Activated CD4-positive, alpha-beta T cell treated with anti-CD3 and anti-CD28 coated beads, Interleukin-2, Interleukin-4, amounts not matched to agents 100 ng/mL and 50 ng/mL, durations not matched to agents 16 hours and 8 hours (primary cell): ENCODE measurements at regions not wholly inside any gene's neighbourhood (a gene's known extent, or its start where the extent isn't known, plus 50 kb on each side); places are given as distances from the start of the nearest gene placed in this dataset.
A peak's percentile ranks its signal among the peaks of the same experiment; 100 is the strongest.
"Not testable (repeated sequence)": the region's sequence is repeated elsewhere in the genome, so short reads cannot be mapped to it uniquely, and the experiment has no call there.

Experiments used
- DNase-seq: peaks from one replicate; pipeline ENCODE4 v3.0.0-alpha.2; 2020; ENCODE audit warnings: low spot score

DNA sequence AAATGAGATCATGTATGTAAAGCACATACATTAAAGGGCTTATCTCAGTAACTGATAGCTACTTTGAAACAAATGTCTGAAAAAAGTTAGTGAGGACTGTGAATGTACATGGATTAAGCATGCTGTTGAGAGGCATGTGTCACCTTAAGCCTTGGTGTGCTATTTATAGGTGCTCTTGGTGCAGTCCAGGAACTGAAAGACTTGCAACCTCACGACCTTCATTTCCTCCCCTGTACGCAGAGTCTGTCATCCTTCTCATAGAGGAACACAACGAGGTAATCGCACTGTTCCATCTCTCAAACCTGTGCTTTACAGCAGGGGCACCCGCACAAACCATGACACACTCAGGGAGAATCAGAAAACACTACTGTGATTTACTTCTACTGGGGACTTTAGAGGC, 65.6 kb downstream of the UFM1 start:
- DNase-seq: peak; percentile 1

DNA sequence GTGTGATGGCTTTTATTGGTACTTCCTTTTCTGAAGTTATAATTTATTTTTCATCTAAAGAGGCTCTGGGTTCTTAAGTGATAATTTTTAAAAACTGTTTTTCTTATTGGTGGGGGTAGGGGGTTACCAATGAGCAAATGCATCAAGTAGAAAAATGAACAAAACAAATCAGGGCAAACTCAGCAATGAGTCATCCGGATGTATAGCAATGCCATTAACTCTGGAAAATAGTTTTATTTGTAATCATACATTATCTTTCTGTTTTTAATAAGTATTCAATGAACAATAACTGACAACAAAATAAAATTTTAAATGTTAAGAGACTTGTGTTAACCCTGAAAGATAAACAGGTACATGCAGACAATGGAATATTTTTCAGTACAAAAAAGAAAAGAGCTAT, 67.6 kb downstream of the UFM1 start:
- DNase-seq: no peak

DNA sequence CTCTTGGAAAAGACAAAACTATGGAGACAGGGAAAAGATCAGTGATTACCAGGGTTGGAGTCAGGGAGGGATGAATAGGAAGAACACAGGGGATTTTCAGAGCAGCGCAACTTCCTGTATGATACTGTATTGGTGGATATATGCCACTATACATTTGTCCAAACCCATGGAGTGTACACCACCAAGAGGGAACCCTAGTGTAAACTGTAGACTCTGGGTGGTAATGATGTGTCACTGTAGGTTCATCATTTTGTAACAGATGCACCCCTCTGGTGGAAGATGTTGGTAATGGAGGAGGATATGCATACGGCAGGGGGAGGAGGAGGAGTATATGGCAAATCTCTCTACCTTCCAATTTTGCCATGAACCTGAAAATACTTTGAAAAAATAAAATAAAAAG, 68.1 kb downstream of the UFM1 start:
- peak; percentile 10 for DNase-seq

DNA sequence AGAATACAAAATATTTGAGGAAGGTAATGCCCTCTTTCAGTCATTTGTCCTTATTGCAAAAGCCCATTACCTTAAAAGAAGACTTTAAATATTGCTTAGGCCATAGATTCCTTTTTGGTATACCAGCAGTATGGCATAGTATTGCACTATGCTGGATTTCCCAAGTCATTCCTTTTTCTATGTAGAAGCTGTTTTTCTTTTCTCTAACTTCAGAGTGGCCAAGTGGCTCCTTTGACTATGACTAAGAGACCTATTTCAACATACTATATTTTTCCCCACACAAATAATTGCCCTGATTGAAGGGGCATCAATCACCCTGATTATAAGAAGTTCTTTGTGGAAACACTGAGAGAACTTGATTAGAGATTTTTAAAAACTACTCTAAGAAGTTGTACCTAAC, 68.6 kb downstream of the UFM1 start:
- no peak for DNase-seq

DNA sequence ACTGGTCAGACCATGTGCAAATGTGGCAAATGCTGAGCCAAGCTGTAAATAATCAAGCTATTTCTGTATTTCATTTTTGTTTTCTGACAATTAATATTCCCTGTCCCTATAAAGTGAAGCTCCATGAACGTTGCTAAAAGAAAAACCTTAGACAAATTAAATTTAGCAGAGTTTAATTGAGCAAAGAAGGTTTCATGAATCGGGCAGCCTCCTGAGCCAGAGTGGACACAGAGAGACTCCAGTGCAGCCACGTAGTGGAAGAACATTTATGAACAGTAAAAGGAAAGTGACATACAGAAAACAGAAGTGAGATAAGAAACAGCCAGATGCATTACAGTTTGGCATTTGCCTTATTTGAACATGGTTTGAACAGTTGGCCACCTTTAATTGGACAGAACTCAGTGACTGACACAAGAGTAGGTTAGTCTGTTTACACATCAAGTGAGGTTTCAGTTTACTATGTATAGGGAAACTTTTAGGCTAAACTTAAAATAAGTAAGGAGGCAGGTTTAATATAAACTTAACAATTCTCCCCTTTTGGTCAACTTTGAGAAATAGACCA, 69.7 kb downstream of the UFM1 start:
- DNase-seq: no peak

DNA sequence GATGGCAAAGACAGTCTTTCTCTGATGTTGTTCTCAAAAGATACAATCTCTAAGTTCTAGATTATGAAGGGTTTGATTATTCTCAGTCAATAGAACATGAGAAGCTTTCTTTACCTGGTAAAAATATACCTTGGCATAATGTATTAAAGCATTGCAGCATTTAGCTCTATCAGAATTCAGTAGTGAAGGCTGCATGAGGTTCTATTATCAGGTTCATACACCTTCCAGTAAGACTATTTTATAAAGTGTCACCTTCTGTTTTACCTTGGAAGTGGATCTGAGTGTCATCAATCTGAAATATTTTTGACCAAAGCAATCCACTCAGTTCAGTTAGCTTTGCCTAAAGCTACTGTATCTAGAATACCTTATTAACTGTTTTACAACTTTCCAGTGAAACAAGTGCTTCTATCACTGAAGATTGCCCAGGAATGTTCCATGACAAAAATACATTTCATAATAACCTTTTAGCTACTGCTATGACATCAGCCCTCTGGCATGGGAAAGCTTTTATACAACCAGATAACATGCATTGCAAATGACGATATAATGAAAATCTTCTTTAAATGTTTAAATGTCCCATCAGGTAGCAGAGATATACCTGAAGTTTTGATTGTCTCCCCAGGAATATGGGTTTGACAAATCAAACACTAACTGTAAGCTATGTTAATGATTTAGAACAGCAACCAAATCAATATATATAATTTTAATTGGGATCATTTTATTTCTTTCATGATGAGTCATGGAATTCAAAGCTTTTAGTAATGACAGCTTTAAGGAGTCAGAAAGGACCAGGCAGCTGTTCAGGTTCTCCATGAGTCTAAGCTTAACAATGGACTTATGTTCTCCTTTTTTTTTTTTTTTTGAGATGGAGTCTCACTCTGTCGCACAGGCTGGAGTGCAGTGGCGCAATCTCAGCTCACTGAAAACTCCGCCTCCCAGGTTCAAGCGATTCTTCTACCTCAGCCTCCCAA, 72.2 kb downstream of the UFM1 start:
- DNase-seq: no peak

DNA sequence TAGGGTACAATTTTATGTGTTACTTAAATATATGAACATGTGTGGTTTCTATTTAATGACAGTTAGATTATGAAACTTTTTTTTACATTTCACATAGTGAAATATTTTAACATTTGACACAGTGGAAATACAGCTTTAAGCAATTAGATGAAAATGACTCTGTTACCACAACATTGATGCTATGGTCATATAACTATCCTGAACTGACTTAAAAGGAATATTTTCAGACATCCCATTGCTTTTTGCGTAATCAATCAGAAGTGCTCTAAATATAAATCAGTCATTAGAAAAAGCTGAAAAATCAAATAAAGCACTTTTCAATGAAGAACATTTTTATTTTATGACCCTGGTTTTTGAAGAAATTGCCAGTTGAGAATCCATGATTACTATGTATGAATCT, 80.3 kb downstream of the UFM1 start:
- no peak for DNase-seq

DNA sequence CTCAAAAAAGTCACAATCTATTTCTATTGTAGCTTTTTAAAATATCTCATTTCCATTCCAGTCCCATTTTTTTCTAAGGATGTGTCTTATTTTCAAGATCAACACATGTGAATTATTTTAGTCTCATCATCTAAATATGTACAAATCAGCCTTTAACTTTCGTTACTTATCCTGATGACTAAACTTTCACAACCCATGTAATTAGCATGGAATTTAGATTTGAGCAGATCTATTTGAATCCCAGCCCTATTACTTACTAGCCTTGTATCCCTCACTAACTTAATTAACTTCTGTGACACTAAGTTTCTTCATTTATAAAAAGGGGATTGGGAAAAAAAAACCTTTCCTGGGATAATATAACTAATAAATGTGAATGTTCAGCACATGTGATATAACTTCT, 81.1 kb downstream of the UFM1 start:
- no peak for DNase-seq

DNA sequence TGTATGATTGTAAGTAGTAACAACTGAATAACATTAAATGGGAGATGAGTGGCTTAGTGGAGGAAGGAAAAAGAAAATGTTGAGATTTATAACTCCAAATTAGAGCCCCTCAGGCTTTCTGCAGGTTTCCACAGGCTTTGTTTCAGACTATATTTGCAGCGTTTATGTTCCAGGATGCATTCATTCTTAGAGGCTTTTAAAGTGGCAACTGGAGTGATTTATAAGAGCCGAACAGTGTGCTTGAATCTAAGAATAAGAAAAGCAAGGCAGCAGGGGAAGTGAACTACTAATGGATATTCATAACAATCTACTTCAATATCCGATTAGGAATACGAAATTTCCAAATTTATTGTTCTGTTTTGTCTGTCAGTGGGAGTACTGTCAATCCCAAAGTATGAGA, 91.0 kb downstream of the UFM1 start:
- no peak for DNase-seq

DNA sequence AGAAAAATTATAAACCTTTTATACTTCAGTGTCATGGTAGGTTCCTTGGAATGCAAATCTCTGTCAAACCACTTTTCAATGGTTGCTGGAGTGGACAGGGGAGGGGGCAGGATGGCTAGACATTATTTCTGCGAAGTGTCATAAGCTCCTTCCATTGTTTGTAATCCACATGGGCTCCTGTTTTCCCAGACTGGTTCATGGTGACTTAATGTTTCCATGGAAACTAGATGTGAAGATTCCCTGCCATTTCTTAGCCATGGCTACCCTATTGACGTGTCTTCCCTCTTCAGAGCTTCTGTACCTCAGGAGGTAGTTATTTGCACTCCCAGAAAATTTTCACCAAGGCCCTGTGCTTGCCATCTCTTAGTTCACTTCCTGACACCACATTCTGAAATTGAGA, 95.3 kb downstream of the UFM1 start:
- no peak for DNase-seq

DNA sequence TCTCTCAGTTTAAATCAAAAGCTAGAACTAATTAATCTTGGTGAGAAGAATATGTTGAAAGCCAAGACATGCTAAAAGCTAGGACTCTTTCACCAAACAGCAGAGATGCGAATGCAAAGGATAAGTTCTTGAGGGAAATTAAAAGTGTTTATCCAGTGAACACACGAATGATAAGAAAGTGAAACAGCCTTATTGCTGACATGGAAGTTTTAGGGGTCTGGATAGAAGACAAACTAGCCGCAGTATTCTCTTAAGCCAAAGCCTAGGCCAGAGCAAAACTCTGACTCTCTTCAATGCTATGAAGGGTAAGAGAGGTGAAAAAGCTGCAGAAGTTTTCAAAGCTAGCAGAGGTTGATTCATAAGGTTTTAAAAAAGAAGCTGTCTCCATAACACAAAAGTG, 103.0 kb downstream of the UFM1 start:
- no peak for DNase-seq

DNA sequence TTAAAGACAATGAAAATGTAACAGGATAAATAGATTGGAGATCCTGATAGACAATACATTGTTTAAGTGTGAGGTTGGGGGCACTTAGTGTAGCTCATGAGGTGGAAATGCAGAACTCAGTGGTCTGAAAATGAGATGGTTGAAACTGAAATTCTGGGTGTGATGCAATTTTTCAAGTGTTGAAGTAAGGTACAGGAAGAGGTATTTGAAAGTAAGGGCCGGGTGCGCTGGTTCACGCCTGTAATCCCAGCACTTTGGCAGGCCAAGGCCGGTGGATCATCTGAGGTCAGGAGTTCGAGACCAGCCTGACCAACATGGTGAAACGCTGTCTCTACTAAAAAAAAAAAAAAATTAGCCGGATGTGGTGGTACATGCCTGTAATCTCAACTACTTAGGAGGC, 113.0 kb downstream of the UFM1 start:
- DNase-seq: no peak

DNA sequence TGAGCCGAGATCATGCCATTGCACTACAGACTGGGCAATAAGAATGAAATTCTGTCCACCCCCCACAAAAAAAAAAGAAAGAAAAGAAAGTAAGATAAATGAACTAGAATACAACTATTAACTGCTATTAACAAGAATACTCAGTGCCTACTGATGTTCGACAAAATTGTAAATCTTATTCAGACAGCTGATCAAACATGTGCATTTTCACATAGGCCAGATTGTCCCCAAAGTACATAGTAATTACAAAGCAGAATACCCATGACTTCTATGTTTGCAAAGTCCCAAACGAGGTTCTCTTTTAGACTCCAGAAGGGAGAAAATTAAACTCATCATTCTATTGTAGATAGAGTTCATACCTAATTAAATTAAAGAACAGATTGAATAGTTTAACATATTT, 113.4 kb downstream of the UFM1 start:
- DNase-seq: no peak

DNA sequence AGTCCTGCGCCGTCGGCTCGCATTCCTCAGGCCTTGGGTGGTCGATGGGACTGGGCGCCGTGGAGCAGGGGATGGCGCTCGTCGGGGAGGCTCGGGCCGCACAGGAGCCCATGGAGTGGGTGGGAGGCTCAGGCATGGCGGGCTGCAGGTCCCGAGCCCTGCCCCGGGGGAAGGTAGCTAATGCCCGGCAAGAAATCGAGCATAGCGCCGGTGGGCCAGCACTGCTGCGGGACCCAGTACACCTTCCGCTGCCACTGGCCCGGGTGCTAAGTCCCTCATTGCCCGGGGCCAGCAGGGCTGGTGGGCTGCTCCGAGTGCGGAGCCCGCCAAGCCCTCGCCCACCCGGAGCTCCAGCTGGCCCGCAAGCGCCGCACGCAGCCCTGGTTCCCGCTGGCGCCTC, 122.8 kb downstream of the UFM1 start:
- not testable (repeated sequence) for DNase-seq

DNA sequence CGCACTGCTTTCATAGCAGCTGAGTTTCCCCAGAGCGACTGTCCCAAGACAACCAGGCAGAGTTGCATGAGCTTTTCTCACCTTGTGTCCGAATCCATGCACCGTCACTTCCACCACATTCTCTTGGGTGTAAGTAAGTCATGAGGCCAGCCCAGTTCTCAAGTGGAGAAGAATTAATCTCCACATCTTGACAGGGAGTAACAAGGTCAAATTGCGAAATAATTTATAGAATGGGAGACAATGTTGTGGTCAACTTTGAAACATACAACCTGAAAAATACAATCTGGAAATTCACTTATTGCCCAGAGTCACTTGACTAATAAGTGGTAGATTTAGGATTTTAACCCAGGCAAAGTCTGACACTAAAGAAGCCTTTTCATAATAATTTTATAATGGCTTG, 123.7 kb downstream of the UFM1 start:
- DNase-seq: no peak

DNA sequence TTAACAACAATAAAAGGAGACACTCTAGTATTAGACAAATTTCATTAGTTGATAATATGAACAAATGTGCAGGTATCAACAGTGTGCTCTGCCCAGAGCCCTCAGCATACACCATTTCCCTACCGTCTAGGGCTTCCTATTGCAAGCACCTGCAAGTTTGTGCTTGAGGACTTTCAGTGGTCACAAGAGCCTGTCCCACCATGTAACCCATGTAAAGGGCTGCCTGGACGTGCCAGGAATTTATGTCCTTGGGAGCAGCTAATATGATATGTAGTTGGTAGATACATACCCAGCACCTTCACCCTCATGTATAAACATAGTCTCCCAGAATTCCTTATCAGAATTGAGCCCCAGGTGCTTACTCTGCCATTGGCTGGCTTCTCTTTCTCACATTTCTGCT, 128.0 kb downstream of the UFM1 start:
- no peak for DNase-seq

DNA sequence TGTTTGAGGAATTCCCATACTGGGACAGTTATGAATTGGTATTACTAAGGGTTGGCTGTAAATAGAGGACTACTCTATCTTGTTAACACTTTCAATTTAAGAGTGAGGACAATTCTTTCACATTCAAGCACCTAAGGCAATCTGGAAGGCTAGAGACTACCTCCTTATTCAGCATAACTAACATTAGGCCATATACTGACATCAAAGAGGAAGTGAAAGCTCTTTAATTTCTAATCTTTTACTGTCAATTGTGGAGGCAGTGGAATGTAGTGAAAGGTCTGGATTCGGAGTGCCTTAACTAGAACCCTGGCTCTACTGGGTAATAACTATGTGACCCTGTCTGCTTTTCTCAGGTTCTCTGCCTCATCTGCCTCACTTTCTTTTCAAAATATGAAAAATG, 134.0 kb downstream of the UFM1 start:
- DNase-seq: no peak

DNA sequence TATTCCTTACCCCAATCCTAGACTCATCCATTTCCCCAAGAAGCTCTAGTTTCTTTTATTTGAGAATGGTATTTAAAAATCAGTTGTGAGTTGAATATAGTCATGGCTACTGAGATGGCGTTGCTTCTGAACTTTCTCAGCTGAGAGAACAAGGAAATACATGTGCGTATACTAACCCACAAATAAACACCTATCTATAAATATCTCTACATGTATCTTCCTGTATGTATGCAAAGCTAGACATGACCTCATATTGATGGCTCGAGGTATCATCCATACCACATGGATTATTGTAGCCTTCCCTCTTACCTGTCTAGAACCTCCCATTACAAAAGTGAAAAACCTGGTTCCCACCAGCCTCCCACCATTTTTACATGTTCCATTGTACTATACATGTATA, 141.0 kb downstream of the UFM1 start:
- no peak for DNase-seq

DNA sequence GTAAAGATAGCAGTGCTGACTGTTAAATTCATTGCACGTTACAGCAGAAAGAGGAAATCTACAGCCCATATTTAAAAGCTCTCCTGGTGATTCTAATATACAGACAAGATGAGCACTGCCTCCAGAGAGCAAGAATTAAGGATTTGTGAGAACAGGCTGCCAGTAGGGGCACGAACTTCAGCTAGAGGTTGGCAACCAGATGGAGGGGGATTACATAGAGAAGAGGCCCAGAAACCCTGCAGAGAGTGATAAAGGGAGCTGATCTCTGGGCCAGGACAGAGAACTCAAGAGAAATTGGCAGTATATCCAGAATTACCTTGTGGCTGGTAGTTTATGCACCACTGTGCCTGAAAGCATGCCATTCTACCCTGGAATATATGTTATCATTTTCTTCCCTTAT, 144.8 kb downstream of the UFM1 start:
- DNase-seq: no peak

DNA sequence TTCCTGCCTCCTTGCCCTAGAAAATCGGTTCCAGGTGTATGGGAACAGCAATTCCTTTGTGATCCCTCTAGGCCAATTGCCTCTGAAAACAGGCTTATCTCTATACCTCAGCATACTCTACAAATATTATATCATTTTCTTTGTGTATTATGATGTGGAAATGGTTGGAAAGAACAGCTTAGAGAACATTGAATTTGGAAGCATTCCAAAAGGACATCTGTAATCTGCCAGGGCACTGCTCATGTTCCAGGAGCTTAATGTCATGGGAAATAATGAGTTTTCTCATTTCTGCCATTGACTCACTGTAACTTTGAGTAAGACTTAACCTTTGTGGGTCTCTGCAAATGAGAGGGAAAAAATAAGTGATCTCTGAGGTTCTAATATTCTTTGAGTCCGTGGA, 147.3 kb downstream of the UFM1 start:
- DNase-seq: no peak

DNA sequence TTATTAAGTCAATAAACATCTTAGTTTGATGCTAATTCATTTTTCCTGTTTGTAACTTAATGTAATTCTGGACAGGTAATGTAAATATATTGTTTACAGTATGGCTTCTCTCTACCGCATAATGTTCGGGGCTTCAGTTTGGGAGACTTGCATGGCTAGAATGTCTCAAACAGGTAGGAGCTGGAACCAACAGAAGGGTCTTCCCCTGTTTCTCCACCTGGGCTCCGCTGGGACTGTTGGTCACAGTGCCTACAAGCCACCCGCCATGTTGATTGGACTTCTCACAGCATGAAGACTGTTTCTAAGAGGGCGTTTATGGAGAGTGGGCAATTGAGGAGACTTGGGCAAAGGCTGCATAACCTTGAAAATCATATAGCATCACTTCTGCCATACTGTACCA, 148.6 kb downstream of the UFM1 start:
- no peak for DNase-seq

DNA sequence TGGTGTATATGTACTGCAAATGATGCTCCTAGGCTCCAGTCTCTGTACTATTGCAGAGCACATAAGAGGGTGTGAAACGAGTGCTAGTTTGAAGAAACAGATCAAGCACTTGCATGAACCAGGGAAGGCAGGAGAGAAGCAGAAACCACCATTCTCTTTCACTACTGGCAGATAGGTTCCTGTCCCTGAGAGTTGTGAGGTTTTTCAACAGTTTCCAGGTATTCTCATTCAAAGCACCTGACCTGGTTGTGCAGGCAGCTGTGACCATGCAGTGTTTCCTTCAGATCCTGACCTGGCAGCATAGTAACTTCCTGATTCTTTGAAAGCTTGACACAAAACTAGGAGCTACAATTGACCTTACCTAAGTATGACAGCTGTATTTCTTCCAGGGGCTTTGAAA, 164.9 kb downstream of the UFM1 start:
- DNase-seq: no peak

DNA sequence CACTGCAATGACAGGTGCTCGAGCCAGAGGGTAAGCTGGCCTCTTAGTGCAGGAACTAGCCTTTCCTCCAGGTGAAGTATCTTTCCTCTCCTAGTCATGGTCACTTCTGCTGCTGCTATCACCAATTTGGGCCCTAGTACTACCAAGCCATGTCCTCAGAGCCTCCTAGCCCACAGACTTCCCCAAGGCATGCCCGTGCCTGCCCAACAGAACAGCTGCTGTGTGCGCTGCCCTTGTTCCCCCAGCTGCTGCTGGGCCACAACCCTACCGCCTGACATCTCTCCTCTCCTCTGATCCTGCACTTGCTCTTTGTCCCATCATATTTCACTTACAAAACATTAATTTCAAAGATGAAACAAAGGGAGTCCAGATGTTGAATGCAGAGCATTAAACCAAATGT, 168.5 kb upstream of the FREM2 start:
- DNase-seq: no peak
